ENCODE measurements at regions not wholly inside any gene's neighbourhood (a gene's known extent, or its start where the extent isn't known, plus 50 kb on each side); places are given as distances from the start of the nearest gene placed in this dataset.
"Not testable (repeated sequence)": the region's sequence is repeated elsewhere in the genome, so short reads cannot be mapped to it uniquely, and the experiment has no call there.

- no peak for DNase-seq
Measured at GRCh38 chr4:126761947-126762662, 870.7 kb upstream of the INTU start.

GRCh38 chr4:126762663-126763247 is 870.0 kb upstream of the INTU start:
- no peak for DNase-seq

- no peak for DNase-seq
Measured at GRCh38 chr4:126766241-126766640, 866.5 kb upstream of the INTU start.

- DNase-seq, result no peak
Measured at GRCh38 chr4:126768338-126768737, 864.4 kb upstream of the INTU start.

GRCh38 chr4:126770811-126771553 is 861.8 kb upstream of the INTU start:
- not testable (repeated sequence) for DNase-seq

- DNase-seq, result not testable (repeated sequence)
Measured at GRCh38 chr4:126771618-126772017, 861.1 kb upstream of the INTU start.

- DNase-seq, result no peak
Measured at GRCh38 chr4:126772662-126773061, 860.1 kb upstream of the INTU start.

- no peak for DNase-seq
Measured at GRCh38 chr4:126775485-126776106, 857.2 kb upstream of the INTU start.

GRCh38 chr4:126776361-126776760 is 856.4 kb upstream of the INTU start:
- DNase-seq, result no peak

- DNase-seq, result no peak
Measured at GRCh38 chr4:126777649-126778048, 855.1 kb upstream of the INTU start.

- DNase-seq, result no peak
Measured at GRCh38 chr4:126778348-126778747, 854.4 kb upstream of the INTU start.

GRCh38 chr4:126779001-126779400 is 853.8 kb upstream of the INTU start:
- no peak for DNase-seq

GRCh38 chr4:126779436-126780166 is 853.2 kb upstream of the INTU start:
- DNase-seq, result no peak

- no peak for DNase-seq
Measured at GRCh38 chr4:126783191-126783590, 849.6 kb upstream of the INTU start.

GRCh38 chr4:126784966-126785580 is 847.7 kb upstream of the INTU start:
- DNase-seq, result no peak

- no peak for DNase-seq
Measured at GRCh38 chr4:126790633-126791032, 842.1 kb upstream of the INTU start.

- DNase-seq, result no peak
Measured at GRCh38 chr4:126794363-126794762, 838.4 kb upstream of the INTU start.

GRCh38 chr4:126798214-126798613 is 834.5 kb upstream of the INTU start:
- DNase-seq, result no peak

GRCh38 chr4:126799416-126799815 is 833.3 kb upstream of the INTU start:
- DNase-seq, result no peak

- DNase-seq, result no peak
Measured at GRCh38 chr4:126799971-126800574, 832.7 kb upstream of the INTU start.

- DNase-seq, result peak; percentile 10 to 34
Measured at GRCh38 chr4:126800575-126801141, 832.1 kb upstream of the INTU start.

- no peak for DNase-seq
Measured at GRCh38 chr4:126807132-126807531, 825.6 kb upstream of the INTU start.

Data from NCI-H446 (cell line).